ENCODE measurements at regions not wholly inside any gene's neighbourhood (a gene's known extent, or its start where the extent isn't known, plus 50 kb on each side); places are given as distances from the start of the nearest gene placed in this dataset.

DNA sequence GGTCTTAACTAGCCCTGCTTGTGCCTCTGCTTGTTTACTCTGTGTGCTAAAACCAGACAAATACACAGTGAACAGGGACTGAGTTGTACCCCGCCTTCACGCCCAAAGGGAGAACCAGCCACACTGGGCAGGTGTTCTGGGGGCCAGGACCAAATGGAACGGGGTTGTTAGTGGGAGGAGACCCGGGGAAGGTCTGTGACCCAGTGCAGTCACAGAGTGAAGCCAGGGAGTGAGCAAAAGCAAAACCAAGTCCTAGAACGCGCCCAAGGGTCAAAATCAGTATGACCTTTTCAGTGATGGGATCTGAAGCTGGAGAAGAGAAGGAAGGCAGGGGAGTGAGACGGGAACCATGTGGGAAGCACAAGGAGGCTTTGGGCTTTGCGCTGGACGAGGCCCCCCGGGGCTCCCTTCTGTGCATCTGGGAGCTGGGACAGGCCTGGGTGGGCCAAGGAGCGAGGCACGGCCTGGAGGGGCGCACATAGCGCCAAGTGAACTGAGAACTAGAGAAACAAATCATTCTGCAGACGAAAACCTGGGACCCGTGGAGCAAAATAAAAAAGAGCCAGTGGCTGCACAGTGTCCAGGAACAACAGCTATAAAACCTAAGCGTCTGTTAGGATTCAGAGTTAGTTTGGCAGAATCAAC, 78.3 kb upstream of the ALDH1A3 start:
- TF ChIP-seq FOXP2 (optimal IDR thresholded peaks at IDR 0.05; ENCODE audit: borderline replicate concordance, extremely low read depth, extremely low read length, insufficient read depth) = no peak
- TF ChIP-seq, protein P1, sequence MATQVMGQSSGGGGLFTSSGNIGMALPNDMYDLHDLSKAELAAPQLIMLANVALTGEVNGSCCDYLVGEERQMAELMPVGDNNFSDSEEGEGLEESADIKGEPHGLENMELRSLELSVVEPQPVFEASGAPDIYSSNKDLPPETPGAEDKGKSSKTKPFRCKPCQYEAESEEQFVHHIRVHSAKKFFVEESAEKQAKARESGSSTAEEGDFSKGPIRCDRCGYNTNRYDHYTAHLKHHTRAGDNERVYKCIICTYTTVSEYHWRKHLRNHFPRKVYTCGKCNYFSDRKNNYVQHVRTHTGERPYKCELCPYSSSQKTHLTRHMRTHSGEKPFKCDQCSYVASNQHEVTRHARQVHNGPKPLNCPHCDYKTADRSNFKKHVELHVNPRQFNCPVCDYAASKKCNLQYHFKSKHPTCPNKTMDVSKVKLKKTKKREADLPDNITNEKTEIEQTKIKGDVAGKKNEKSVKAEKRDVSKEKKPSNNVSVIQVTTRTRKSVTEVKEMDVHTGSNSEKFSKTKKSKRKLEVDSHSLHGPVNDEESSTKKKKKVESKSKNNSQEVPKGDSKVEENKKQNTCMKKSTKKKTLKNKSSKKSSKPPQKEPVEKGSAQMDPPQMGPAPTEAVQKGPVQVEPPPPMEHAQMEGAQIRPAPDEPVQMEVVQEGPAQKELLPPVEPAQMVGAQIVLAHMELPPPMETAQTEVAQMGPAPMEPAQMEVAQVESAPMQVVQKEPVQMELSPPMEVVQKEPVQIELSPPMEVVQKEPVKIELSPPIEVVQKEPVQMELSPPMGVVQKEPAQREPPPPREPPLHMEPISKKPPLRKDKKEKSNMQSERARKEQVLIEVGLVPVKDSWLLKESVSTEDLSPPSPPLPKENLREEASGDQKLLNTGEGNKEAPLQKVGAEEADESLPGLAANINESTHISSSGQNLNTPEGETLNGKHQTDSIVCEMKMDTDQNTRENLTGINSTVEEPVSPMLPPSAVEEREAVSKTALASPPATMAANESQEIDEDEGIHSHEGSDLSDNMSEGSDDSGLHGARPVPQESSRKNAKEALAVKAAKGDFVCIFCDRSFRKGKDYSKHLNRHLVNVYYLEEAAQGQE (IDR thresholded peaks at IDR 0.05; ENCODE audit: insufficient read depth in 1 of 2, low read depth in 2 of 2, low read length in 2 of 2) = no peak
- TF ChIP-seq TAF1 (IDR thresholded peaks at IDR 0.05; ENCODE audit: borderline replicate concordance, insufficient read depth, low read length) = no peak

DNA sequence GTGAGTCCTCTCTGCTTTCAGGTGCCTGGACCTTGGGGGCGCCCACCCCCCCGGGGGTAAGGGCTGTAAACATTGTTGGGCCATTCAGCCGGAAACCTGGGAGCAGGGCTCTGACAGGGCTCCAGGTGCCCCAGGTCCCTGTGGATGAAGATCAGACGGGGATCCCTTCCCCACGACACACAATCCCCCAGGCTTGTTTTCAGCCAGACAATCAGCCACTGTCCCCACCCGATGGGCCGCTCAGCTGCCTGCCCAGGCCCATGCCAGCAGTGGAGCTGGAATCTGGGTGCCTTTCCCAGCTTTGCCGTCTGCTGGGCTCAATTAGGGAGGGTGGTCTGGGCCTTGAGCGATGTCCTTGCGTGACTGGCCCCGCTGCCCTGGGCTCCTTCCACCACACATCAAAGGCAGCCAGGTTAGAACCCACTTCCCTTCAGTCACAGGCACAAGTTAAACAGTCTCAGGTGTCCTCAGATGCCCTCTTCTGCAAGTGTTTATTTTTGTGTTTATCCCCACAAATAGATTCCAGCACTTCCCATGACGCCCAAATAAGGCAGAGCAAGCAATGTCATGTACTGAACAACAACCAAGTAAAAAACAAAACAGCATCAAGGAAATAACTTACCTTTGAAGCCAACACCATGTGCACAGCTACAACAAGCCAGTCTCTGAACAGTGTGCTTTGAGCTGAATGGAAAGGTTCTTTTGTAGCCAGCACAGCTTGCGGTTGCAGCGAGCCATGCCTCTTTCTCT, 77.0 kb upstream of the ALDH1A3 start:
- TF ChIP-seq POLR2AphosphoS5 (IDR thresholded peaks at IDR 0.05; ENCODE audit: low read depth, low read length) (no peak), TAF1 (IDR thresholded peaks at IDR 0.05; ENCODE audit: borderline replicate concordance, insufficient read depth, low read length) (no peak), SIN3A (IDR thresholded peaks at IDR 0.05; ENCODE audit: borderline replicate concordance, insufficient read depth, low read length) (no peak), FOXP2 (optimal IDR thresholded peaks at IDR 0.05; ENCODE audit: borderline replicate concordance, extremely low read depth, extremely low read length, insufficient read depth) (no peak)
- TF ChIP-seq, protein P1 (IDR thresholded peaks at IDR 0.05; ENCODE audit: insufficient read depth in 1 of 2, low read depth in 2 of 2, low read length in 2 of 2) = no peak

DNA sequence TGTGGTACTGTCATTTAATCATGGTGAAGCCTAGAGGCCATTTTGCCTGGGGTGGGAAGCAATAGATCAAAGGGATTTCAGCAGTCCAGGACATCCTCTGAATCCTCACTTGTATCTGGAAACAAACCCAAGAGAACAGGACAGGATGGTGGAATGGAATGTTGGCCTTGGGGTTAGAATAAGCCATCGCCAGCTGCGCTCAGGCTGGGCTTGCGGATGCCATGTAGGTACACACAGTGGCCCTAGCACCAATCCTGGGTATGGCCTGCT, 76.5 kb upstream of the ALDH1A3 start:
- TF ChIP-seq, protein P1 (IDR thresholded peaks at IDR 0.05; ENCODE audit: insufficient read depth in 1 of 2, low read depth in 2 of 2, low read length in 2 of 2) = no peak
- TF ChIP-seq TAF1 (IDR thresholded peaks at IDR 0.05; ENCODE audit: borderline replicate concordance, insufficient read depth, low read length) (no peak), POLR2AphosphoS5 (IDR thresholded peaks at IDR 0.05; ENCODE audit: low read depth, low read length) (no peak), SIN3A (IDR thresholded peaks at IDR 0.05; ENCODE audit: borderline replicate concordance, insufficient read depth, low read length) (no peak)

DNA sequence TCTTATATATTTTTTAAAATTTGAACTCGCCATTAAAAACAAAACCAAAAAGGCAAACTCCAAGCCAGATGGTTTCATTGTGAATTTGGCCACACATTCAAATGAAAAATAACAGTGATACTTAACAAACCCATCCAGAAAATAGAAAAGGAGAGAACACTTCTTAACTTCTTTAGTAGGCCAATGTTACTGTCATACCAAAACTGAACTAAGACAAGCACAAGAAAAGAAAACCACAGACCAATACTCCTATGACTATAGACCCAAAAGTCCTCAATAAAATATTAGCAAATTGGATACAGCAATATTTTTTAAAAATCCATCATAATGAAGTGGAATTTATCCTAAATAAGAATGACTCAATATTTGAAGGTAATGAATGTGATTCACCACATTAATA, 73.5 kb upstream of the ALDH1A3 start:
- TF ChIP-seq, protein P1 (IDR thresholded peaks at IDR 0.05; ENCODE audit: insufficient read depth in 1 of 2, low read depth in 2 of 2, low read length in 2 of 2) = no peak
- TF ChIP-seq SIN3A (IDR thresholded peaks at IDR 0.05; ENCODE audit: borderline replicate concordance, insufficient read depth, low read length) (no peak), FOXP2 (optimal IDR thresholded peaks at IDR 0.05; ENCODE audit: borderline replicate concordance, extremely low read depth, extremely low read length, insufficient read depth) (no peak)

DNA sequence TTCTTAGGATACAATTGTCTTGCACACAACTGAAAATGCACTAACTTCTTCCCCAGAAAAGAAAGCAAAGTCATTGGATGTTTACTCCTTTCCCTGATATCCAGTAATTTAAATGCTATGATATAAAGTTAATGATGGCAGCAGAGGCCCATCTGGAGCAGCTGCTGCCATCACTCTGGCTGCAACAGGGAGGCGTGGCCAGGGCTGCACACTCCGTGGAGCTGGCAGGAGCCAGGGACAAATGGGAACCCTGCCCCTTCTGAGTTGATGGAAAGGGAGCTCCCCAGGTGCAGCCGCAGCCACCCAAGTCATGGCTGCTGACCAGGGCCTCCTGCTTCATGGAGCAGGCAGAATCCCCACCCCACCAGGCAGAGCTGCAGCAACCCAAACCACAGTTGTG, 72.6 kb upstream of the ALDH1A3 start:
- TF ChIP-seq SIN3A (IDR thresholded peaks at IDR 0.05; ENCODE audit: borderline replicate concordance, insufficient read depth, low read length) (no peak), FOXP2 (optimal IDR thresholded peaks at IDR 0.05; ENCODE audit: borderline replicate concordance, extremely low read depth, extremely low read length, insufficient read depth) (no peak), POLR2AphosphoS5 (IDR thresholded peaks at IDR 0.05; ENCODE audit: low read depth, low read length) (no peak), TAF1 (IDR thresholded peaks at IDR 0.05; ENCODE audit: borderline replicate concordance, insufficient read depth, low read length) (no peak)
- TF ChIP-seq, protein P1 (IDR thresholded peaks at IDR 0.05; ENCODE audit: insufficient read depth in 1 of 2, low read depth in 2 of 2, low read length in 2 of 2) = no peak
